Stimulated activated CD8-positive, alpha-beta memory T cell treated with anti-CD3 and anti-CD28 coated beads, Interleukin-15, amount 100 ng/mL, for 48 hours (primary cell): ENCODE measurements at regions not wholly inside any gene's neighbourhood (a gene's known extent, or its start where the extent isn't known, plus 50 kb on each side); places are given as distances from the start of the nearest gene placed in this dataset.

ENCODE experiments used
- DNase-seq, 2 donors: peaks; one replicate each; pipeline ENCODE4 v3.0.0-alpha.2; 2020; ENCODE audit warnings: low read depth in 2 of 2

GRCh38 chr13:22176968-22177520, 506.2 kb downstream of the FGF9 start:
- no peak for DNase-seq

GRCh38 chr13:22178878-22179277, 508.0 kb downstream of the FGF9 start:
- no peak for DNase-seq

GRCh38 chr13:22187329-22187728, 516.5 kb downstream of the FGF9 start:
- no peak for DNase-seq

- no peak for DNase-seq
These were observed 518.5 kb downstream of the FGF9 start for GRCh38 chr13:22189176-22190048.

- DNase-seq: no peak
These were observed 522.2 kb downstream of the FGF9 start for GRCh38 chr13:22193070-22193469.

GRCh38 chr13:22194106-22194805, 523.4 kb downstream of the FGF9 start:
- DNase-seq: no peak

- DNase-seq: no peak
These were observed 524.9 kb downstream of the FGF9 start for GRCh38 chr13:22195726-22196125.

GRCh38 chr13:22196777-22197176, 525.9 kb downstream of the FGF9 start:
- no peak for DNase-seq

GRCh38 chr13:22198001-22198400, 527.1 kb downstream of the FGF9 start:
- no peak for DNase-seq

- no peak for DNase-seq
These were observed 527.9 kb downstream of the FGF9 start for GRCh38 chr13:22198641-22199217.

GRCh38 chr13:22200440-22200839, 529.6 kb downstream of the FGF9 start:
- no peak for DNase-seq

GRCh38 chr13:22201375-22201925, 530.6 kb downstream of the FGF9 start:
- DNase-seq: no peak

GRCh38 chr13:22210134-22210930, 539.5 kb downstream of the FGF9 start:
- DNase-seq: no peak

- no peak for DNase-seq
These were observed 541.0 kb downstream of the FGF9 start for GRCh38 chr13:22211876-22212275.

- DNase-seq: no peak
These were observed 541.7 kb downstream of the FGF9 start for GRCh38 chr13:22212576-22212975.

- DNase-seq: no peak
These were observed 543.3 kb downstream of the FGF9 start for GRCh38 chr13:22214184-22214583.

GRCh38 chr13:22218797-22219196, 547.9 kb downstream of the FGF9 start:
- no peak for DNase-seq

GRCh38 chr13:22219709-22220108, 548.8 kb downstream of the FGF9 start:
- no peak for DNase-seq

GRCh38 chr13:22220151-22221135, 549.6 kb downstream of the FGF9 start:
- DNase-seq: no peak

GRCh38 chr13:22223411-22223810, 552.5 kb downstream of the FGF9 start:
- no peak for DNase-seq
